ENCODE measurements at regions not wholly inside any gene's neighbourhood (a gene's known extent, or its start where the extent isn't known, plus 50 kb on each side); places are given as distances from the start of the nearest gene placed in this dataset.

DNA sequence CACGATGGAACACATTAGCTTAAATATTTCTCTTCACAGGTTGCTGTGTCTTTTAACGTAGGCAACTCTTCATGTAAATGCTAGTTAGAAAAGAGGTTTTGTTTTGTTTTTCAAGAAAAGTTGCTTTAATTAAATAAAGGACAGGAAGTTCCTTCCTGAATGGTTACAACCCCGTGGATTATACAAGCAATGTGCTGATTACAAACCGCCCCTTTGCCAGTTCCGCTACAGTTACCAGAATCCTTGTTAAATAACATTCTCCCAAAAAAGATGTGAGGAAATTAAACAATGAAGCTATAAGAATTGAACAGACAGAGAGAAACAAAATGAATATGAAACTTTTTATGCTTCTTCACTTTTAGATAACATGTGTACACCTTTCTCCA is 75.1 kb downstream of the LYZL2 start (continued):
- TF ChIP-seq, protein P1, sequence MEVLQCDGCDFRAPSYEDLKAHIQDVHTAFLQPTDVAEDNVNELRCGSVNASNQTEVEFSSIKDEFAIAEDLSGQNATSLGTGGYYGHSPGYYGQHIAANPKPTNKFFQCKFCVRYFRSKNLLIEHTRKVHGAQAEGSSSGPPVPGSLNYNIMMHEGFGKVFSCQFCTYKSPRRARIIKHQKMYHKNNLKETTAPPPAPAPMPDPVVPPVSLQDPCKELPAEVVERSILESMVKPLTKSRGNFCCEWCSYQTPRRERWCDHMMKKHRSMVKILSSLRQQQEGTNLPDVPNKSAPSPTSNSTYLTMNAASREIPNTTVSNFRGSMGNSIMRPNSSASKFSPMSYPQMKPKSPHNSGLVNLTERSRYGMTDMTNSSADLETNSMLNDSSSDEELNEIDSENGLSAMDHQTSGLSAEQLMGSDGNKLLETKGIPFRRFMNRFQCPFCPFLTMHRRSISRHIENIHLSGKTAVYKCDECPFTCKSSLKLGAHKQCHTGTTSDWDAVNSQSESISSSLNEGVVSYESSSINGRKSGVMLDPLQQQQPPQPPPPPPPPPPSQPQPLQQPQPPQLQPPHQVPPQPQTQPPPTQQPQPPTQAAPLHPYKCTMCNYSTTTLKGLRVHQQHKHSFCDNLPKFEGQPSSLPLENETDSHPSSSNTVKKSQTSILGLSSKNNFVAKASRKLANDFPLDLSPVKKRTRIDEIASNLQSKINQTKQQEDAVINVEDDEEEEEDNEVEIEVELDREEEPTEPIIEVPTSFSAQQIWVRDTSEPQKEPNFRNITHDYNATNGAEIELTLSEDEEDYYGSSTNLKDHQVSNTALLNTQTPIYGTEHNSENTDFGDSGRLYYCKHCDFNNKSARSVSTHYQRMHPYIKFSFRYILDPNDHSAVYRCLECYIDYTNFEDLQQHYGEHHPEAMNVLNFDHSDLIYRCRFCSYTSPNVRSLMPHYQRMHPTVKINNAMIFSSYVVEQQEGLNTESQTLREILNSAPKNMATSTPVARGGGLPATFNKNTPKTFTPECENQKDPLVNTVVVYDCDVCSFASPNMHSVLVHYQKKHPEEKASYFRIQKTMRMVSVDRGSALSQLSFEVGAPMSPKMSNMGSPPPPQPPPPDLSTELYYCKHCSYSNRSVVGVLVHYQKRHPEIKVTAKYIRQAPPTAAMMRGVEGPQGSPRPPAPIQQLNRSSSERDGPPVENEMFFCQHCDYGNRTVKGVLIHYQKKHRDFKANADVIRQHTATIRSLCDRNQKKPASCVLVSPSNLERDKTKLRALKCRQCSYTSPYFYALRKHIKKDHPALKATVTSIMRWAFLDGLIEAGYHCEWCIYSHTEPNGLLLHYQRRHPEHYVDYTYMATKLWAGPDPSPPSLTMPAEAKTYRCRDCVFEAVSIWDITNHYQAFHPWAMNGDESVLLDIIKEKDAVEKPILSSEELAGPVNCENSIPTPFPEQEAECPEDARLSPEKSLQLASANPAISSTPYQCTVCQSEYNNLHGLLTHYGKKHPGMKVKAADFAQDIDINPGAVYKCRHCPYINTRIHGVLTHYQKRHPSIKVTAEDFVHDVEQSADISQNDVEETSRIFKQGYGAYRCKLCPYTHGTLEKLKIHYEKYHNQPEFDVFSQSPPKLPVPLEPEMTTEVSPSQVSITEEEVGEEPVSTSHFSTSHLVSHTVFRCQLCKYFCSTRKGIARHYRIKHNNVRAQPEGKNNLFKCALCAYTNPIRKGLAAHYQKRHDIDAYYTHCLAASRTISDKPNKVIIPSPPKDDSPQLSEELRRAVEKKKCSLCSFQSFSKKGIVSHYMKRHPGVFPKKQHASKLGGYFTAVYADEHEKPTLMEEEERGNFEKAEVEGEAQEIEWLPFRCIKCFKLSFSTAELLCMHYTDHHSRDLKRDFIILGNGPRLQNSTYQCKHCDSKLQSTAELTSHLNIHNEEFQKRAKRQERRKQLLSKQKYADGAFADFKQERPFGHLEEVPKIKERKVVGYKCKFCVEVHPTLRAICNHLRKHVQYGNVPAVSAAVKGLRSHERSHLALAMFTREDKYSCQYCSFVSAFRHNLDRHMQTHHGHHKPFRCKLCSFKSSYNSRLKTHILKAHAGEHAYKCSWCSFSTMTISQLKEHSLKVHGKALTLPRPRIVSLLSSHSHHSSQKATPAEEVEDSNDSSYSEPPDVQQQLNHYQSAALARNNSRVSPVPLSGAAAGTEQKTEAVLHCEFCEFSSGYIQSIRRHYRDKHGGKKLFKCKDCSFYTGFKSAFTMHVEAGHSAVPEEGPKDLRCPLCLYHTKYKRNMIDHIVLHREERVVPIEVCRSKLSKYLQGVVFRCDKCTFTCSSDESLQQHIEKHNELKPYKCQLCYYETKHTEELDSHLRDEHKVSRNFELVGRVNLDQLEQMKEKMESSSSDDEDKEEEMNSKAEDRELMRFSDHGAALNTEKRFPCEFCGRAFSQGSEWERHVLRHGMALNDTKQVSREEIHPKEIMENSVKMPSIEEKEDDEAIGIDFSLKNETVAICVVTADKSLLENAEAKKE (CRISPR knock-in tag; IDR thresholded peaks at IDR 0.05) = no peak
- TF ChIP-seq CREB1 (CRISPR knock-in tag; IDR thresholded peaks at IDR 0.05; ENCODE audit: low read depth) (no peak), POLR2AphosphoS5 (IDR thresholded peaks at IDR 0.05; ENCODE audit: low read depth) (no peak), REST (IDR thresholded peaks at IDR 0.05; ENCODE audit: unreplicated experiment) (no peak), EZH2phosphoT487 (IDR thresholded peaks at IDR 0.05; ENCODE audit: unreplicated experiment) (no peak), ZNF331 (CRISPR knock-in tag; IDR thresholded peaks at IDR 0.05; ENCODE audit: low read depth) (no peak), STAT1 (IDR thresholded peaks at IDR 0.05; ENCODE audit: unreplicated experiment) (no peak), NANOG (IDR thresholded peaks at IDR 0.05; ENCODE audit: borderline replicate concordance) (no peak), ZNF114 (CRISPR knock-in tag; IDR thresholded peaks at IDR 0.05) (no peak)
- TF ChIP-seq, protein P2, sequence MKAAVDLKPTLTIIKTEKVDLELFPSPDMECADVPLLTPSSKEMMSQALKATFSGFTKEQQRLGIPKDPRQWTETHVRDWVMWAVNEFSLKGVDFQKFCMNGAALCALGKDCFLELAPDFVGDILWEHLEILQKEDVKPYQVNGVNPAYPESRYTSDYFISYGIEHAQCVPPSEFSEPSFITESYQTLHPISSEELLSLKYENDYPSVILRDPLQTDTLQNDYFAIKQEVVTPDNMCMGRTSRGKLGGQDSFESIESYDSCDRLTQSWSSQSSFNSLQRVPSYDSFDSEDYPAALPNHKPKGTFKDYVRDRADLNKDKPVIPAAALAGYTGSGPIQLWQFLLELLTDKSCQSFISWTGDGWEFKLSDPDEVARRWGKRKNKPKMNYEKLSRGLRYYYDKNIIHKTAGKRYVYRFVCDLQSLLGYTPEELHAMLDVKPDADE (IDR thresholded peaks at IDR 0.05) = no peak
